ENCODE measurements at regions not wholly inside any gene's neighbourhood (a gene's known extent, or its start where the extent isn't known, plus 50 kb on each side); places are given as distances from the start of the nearest gene placed in this dataset.

DNA sequence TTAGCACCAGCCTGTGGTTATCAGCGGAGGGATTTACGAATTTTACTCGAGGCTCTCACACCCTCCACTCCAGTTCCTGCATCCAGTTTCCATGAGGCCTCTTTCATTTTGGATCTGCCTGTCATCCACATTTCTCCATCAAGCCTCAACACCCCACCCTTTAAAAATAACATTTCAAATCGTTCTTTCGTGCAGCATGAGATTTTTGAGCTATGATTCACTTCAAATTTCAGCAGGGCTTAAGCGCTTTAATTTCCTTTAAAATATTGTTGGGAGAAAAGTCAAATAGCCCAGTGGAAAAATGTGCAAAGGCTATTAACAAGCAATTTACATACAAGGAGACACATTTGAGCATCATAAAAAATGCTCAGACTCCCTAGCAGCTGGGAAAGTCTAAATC, 103.2 kb downstream of the MSX2 start:
- Histone ChIP-seq H3K27me3 (no peaks in the 10 kb centered on the region), H3K9me3 (no peaks in the 10 kb centered on the region), H3K27ac (peak overlapping the region in 2 of 12 donors; percentile 17 to 67), H3K4me3 (no peak overlapping the region), H3K4me1 (peaks cover 0 to 2% (median 0%) of the 10 kb centered on the region in 12 donors), H3K36me3 (no peaks in the 10 kb centered on the region)
- WGBS, 4 donors, result 71 to 83% (median 81%) methylated on average over 6 of the region's 6 CpGs
- DNase-seq (no peak), ATAC-seq (no peak)
- intact Hi-C loops (cut with DNase I), result no loop called here
- TF ChIP-seq, protein P1, sequence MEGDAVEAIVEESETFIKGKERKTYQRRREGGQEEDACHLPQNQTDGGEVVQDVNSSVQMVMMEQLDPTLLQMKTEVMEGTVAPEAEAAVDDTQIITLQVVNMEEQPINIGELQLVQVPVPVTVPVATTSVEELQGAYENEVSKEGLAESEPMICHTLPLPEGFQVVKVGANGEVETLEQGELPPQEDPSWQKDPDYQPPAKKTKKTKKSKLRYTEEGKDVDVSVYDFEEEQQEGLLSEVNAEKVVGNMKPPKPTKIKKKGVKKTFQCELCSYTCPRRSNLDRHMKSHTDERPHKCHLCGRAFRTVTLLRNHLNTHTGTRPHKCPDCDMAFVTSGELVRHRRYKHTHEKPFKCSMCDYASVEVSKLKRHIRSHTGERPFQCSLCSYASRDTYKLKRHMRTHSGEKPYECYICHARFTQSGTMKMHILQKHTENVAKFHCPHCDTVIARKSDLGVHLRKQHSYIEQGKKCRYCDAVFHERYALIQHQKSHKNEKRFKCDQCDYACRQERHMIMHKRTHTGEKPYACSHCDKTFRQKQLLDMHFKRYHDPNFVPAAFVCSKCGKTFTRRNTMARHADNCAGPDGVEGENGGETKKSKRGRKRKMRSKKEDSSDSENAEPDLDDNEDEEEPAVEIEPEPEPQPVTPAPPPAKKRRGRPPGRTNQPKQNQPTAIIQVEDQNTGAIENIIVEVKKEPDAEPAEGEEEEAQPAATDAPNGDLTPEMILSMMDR (IDR thresholded peaks at IDR 0.05), result no peak
- no peak for TF ChIP-seq POLR2A (IDR thresholded peaks at IDR 0.05)

- Histone ChIP-seq H3K9me3 (peaks cover 0 to 7% (median 0%) of the 10 kb centered on the region in 12 donors), H3K4me3 (no peak overlapping the region), H3K27ac (no peak overlapping the region), H3K4me1 (peaks cover 0 to 2% (median 0%) of the 10 kb centered on the region in 12 donors), H3K36me3 (no peaks in the 10 kb centered on the region), H3K27me3 (no peaks in the 10 kb centered on the region)
- ATAC-seq (no peak), DNase-seq (no peak)
- TF ChIP-seq, protein P1 (IDR thresholded peaks at IDR 0.05), result no peak
- no peak for TF ChIP-seq POLR2A (IDR thresholded peaks at IDR 0.05)
- intact Hi-C loops (cut with DNase I), result no loop called here
- 66 to 81% (median 67%) methylated on average over 4 of the region's 4 CpGs for WGBS, 4 donors
Measured at GRCh38 chr5:174825587-174825986, 101.2 kb downstream of the MSX2 start.

DNA sequence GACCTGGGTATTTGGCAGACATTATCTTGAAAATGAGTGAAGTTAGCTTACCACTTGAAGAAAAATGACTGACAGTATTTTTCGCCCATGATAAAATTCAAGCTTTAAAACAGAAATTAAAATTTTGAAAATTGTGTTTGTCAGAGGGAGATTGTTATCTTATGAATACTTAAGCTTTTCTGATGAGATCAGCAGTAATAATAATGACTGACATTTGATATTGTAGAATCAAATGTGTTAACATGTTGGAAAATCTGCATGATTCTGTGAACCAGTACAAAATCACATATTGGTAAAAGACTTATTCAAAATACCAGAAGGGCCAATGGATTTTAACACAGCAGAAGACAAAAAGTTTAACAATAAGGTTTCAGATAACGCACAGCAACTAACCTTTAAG, 94.0 kb downstream of the MSX2 start:
- Histone ChIP-seq H3K4me3 (no peak overlapping the region), H3K27ac (no peak overlapping the region), H3K36me3 (no peaks in the 10 kb centered on the region), H3K4me1 (no peaks in the 10 kb centered on the region), H3K27me3 (no peaks in the 10 kb centered on the region), H3K9me3 (peaks cover 0 to 20% (median 0%) of the 10 kb centered on the region in 12 donors)
- DNase-seq, result no peak
- intact Hi-C loops (cut with DNase I), result no loop called here
- TF ChIP-seq, protein P1 (IDR thresholded peaks at IDR 0.05), result no peak
- no peak for TF ChIP-seq POLR2A (IDR thresholded peaks at IDR 0.05)
- 93 to 96% (median 93%) methylated on average over 2 of the region's 2 CpGs for WGBS, 4 donors
- ATAC-seq, result no peak

DNA sequence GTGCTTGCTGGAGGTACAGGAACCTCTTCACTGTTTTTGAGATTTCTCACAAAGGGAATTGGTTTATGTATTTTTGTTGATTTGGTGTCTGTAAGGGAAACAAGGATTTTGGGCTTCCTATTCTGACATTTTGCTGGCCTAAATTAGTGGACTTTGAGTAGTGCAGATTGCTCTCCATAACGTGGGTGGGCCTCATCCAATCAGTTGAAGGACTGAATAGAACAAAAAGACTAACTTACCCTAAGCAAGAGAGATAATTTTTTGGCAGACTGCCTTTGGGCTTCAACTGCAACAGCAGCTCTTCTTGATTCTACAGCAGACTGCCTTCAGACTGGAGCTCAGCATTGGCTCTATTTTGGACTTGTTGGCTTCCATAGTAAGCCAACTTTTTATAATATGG, 93.2 kb downstream of the MSX2 start:
- H3K4me3 ChIP-seq, result no peak overlapping the region
- H3K36me3 ChIP-seq, result no peaks in the 10 kb centered on the region
- no peak for ATAC-seq
- no peak for DNase-seq
- no peaks in the 10 kb centered on the region for H3K27me3 ChIP-seq
- H3K4me1 ChIP-seq, result no peaks in the 10 kb centered on the region
- H3K9me3 ChIP-seq, result peaks cover 0 to 20% (median 0%) of the 10 kb centered on the region in 12 donors
- no peak overlapping the region for H3K27ac ChIP-seq
- intact Hi-C loops (cut with DNase I), result no loop called here
- no peak for TF ChIP-seq POLR2A (IDR thresholded peaks at IDR 0.05)
- TF ChIP-seq, protein P1 (IDR thresholded peaks at IDR 0.05), result no peak
- 38 to 61% (median 56%) methylated on average over 1 of the region's 1 CpG for WGBS, 4 donors

Measured in heart left ventricle (tissue), 16 donors.